B cell (primary cell): ENCODE measurements at regions not wholly inside any gene's neighbourhood (a gene's known extent, or its start where the extent isn't known, plus 50 kb on each side); places are given as distances from the start of the nearest gene placed in this dataset.

Experiments used
- ATAC-seq: fragments of 200-7000 bp; cut with Tn5 transposase; one replicate; pipeline ENCODE4 v1.10.0; 2021; ENCODE audit warnings: low read depth, mild to moderate bottlenecking, moderate number of reproducible peaks, moderate library complexity
- CTCF ChIA-PET: fragments of 350-600 bp; sonication (Branson Sonifier 250); formaldehyde crosslinking; loops from one replicate; lab custom pipeline; 2021; ENCODE audit warnings: antibody characterized with exemption, inconsistent platforms; lab: Charles Lee
- POLR2A ChIA-PET: fragments of 350-600 bp; sonication (Branson Sonifier 250); formaldehyde crosslinking; loops from one replicate; lab custom pipeline; 2021; ENCODE audit warnings: antibody characterized with exemption; lab: Charles Lee
- DNase-seq: peaks from one replicate; pipeline ENCODE4 v3.0.0; 2013
- H2AFZ ChIP-seq: 2 replicates; pipeline ENCODE4 v1.6.1; 2012; ENCODE audit warnings: mild to moderate bottlenecking, low read depth, low read length; ENCODE audit not compliant: insufficient read depth, poor library complexity, severe bottlenecking
- H3K27ac ChIP-seq, 2 donors: 1 replicate in 1 of 2; 2 replicates in 1 of 2; pipeline ENCODE4 v1.5.1; 2012 to 2013; ENCODE audit warnings: low read length in 2 of 2, mild to moderate bottlenecking in 2 of 2, moderate library complexity in 1 of 2
- H3K27me3 ChIP-seq, 4 experiments: fragments of 200-600 bp in 1 of 4; sonication (generic) in 1 of 4; replicated peaks in 1 of 4; 1 replicate in 2 of 4; 2 replicates in 2 of 4; pipeline versions ENCODE4 v1.6.1 to v1.7.0; 2013 to 2016; ENCODE audit warnings: low read length in 3 of 4, mild to moderate bottlenecking in 2 of 4, mixed read lengths in 1 of 4, moderate library complexity in 1 of 4; ENCODE audit not compliant: insufficient read depth in 4 of 4, control insufficient read depth in 3 of 4; ENCODE audit errors: control extremely low read depth in 1 of 4
- H3K36me3 ChIP-seq, 2 experiments: replicated peaks in 1 of 2; 1 replicate in 1 of 2; 2 replicates in 1 of 2; pipeline versions ENCODE4 v1.6.1 to v1.7.1; 2013; ENCODE audit warnings: low read length in 1 of 2; ENCODE audit not compliant: insufficient read depth in 2 of 2, control insufficient read depth in 1 of 2; ENCODE audit errors: control extremely low read depth in 1 of 2, extremely low read depth in 1 of 2
- H3K4me1 ChIP-seq, 2 donors: fragments of 200-600 bp in 1 of 2; sonication (generic) in 1 of 2; 1 replicate in 1 of 2; 2 replicates in 1 of 2; pipeline versions ENCODE4 v1.5.1 to v1.6.1; 2013 to 2017; ENCODE audit warnings: low read length in 2 of 2; ENCODE audit not compliant: control insufficient read depth in 2 of 2, insufficient read depth in 2 of 2
- H3K4me2 ChIP-seq: replicated peaks from 2 replicates; pipeline ENCODE3; 2012; ENCODE audit warnings: mild to moderate bottlenecking, low read depth, low read length; ENCODE audit not compliant: poor library complexity, severe bottlenecking
- H3K4me3 ChIP-seq, 5 experiments: fragments of 200-600 bp in 1 of 5; sonication (generic) in 1 of 5; 1 replicate in 3 of 5; 2 replicates in 2 of 5; pipeline versions ENCODE4 v1.5.1 to v1.7.0; 2011 to 2016; ENCODE audit warnings: low read length in 4 of 5, mild to moderate bottlenecking in 4 of 5, low read depth in 2 of 5, control low read depth in 1 of 5, moderate library complexity in 1 of 5; ENCODE audit not compliant: insufficient read depth in 1 of 5; ENCODE audit errors: control extremely low read depth in 1 of 5, extremely low read depth in 1 of 5
- H3K79me2 ChIP-seq: fragments of 200-600 bp; sonication (generic); one replicate; pipeline ENCODE4 v1.6.0; 2016; ENCODE audit warnings: low read length; ENCODE audit not compliant: control insufficient read depth, insufficient read depth
- H3K9ac ChIP-seq: fragments of 200-600 bp; sonication (generic); 2 replicates; pipeline ENCODE4 v1.6.1; 2017; ENCODE audit warnings: mild to moderate bottlenecking, low read length, moderate library complexity
- H3K9me3 ChIP-seq, 3 donors: one replicate each; pipeline versions ENCODE4 v1.6.1 to v1.7.1; 2013; ENCODE audit warnings: low read length in 2 of 3; ENCODE audit not compliant: control insufficient read depth in 2 of 3, insufficient read depth in 1 of 3; ENCODE audit errors: control extremely low read depth in 1 of 3
- H4K20me1 ChIP-seq: 2 replicates; pipeline ENCODE4 v1.6.0; 2012; ENCODE audit warnings: mild to moderate bottlenecking, low read length; ENCODE audit not compliant: insufficient read depth, control insufficient read depth, poor library complexity, severe bottlenecking
- H3K27ac Mint-ChIP-seq: one replicate; pipeline ENCODE4 v1.8.0; 2021; ENCODE audit warnings: mixed read lengths
- H3K27me3 Mint-ChIP-seq: one replicate; pipeline ENCODE4 v1.8.0; 2021; ENCODE audit warnings: mixed read lengths
- H3K4me1 Mint-ChIP-seq: one replicate; pipeline ENCODE4 v1.8.0; 2021; ENCODE audit warnings: mixed read lengths
- H3K4me3 Mint-ChIP-seq: one replicate; pipeline ENCODE4 v1.8.0; 2021; ENCODE audit warnings: mixed read lengths
- H3K9me3 Mint-ChIP-seq: one replicate; pipeline ENCODE4 v1.8.0; 2022; ENCODE audit warnings: mixed read lengths; ENCODE audit not compliant: insufficient read depth
- CTCF ChIP-seq: fragments of 200-600 bp; IDR thresholded peaks from one replicate; pipeline ENCODE4 v1.8.0; 2022; ENCODE audit warnings: antibody characterized with exemption, mild to moderate bottlenecking
- EZH2 ChIP-seq: IDR thresholded peaks from 2 replicates; pipeline ENCODE4 v1.6.1; 2012; ENCODE audit warnings: borderline replicate concordance, low read depth, mild to moderate bottlenecking, moderate library complexity, low read length; ENCODE audit not compliant: insufficient read depth, poor library complexity, severe bottlenecking
- WGBS: methylation state at CpG from one replicate; pipeline ENCODE4 v1.1.5; 2013; ENCODE audit warnings: missing lambda C conversion rate; ENCODE audit not compliant: insufficient coverage; 5-methylcytosine and 5-hydroxymethylcytosine counted together
- intact Hi-C: fragments of 100-400 bp; cut with micrococcal nuclease; formaldehyde crosslinking; loops from one replicate; pipeline ENCODE4 v1.10.0; 2022

DNA sequence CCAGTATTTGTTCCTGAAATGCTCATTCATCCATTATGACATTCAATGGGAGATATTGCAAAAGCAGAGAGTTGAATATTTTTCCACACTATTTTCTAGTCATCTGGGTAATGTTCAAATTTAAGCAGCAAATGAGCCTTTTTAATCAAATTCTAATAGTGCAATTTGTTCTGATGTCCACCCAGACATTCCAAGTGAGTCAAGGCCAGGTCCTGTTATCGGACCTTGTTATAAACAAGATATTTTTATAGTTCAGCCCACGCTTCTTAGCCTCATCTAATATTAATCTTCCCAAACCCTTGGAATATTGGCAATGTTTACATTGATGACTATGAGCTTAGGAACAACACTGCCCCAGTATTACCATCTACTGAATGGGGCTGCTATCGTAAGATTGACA, 500.1 kb upstream of the PHF14 start:
- TF ChIP-seq EZH2 (no peak), CTCF (no peak)
- H3K27ac ChIP-seq: no peak overlapping the region
- H3K9me3 ChIP-seq: peaks cover 0 to 5% (median 0%) of the 10 kb centered on the region in 3 donors
- ATAC-seq: no peak
- no peak overlapping the region for H3K4me3 ChIP-seq
- H3K79me2 ChIP-seq: no peaks in the 10 kb centered on the region
- POLR2A ChIA-PET: no interaction called here
- H3K4me1 ChIP-seq: no peaks in the 10 kb centered on the region
- Mint-ChIP-seq H3K4me1 (no peaks in the 10 kb centered on the region), H3K27ac (no peak overlapping the region), H3K4me3 (no peak overlapping the region), H3K9me3 (no peaks in the 10 kb centered on the region), H3K27me3 (no peaks in the 10 kb centered on the region)
- H2AFZ ChIP-seq: no peak overlapping the region
- CTCF ChIA-PET: no interaction called here
- H3K27me3 ChIP-seq: no peaks in the 10 kb centered on the region
- no peak for DNase-seq
- no peak overlapping the region for H3K4me2 ChIP-seq
- H4K20me1 ChIP-seq: no peaks in the 10 kb centered on the region
- H3K36me3 ChIP-seq: no peaks in the 10 kb centered on the region
- no CpG with 5 or more reads among the region's 3 CpGs for WGBS
- intact Hi-C loops: no loop called here
- no peak overlapping the region for H3K9ac ChIP-seq

DNA sequence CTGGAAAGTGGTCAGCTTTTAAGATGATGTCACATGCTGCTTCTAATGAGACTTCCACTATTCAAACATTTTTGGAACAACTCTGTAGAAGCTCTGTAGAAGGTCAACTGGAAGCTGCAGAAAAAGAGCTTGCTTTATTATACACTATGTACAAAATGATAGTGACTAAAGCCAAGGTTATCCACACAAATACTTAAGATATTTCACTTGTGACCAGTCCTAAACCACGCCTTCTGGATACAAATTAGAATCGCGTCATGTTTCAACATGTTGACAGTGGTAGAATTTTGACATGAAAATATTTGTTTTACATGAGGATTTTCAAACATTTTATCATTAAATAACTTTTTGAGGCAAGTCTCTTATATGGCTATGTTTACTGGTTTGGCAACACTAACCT, 499.6 kb upstream of the PHF14 start:
- Mint-ChIP-seq H3K4me1 (no peaks in the 10 kb centered on the region), H3K27ac (no peak overlapping the region), H3K9me3 (no peaks in the 10 kb centered on the region), H3K27me3 (no peaks in the 10 kb centered on the region), H3K4me3 (no peak overlapping the region)
- POLR2A ChIA-PET: no interaction called here
- no peak overlapping the region for H3K9ac ChIP-seq
- H3K4me3 ChIP-seq: no peak overlapping the region
- TF ChIP-seq EZH2: no peak
- TF ChIP-seq CTCF: no peak
- no peak overlapping the region for H3K27ac ChIP-seq
- H3K4me1 ChIP-seq: no peaks in the 10 kb centered on the region
- no peaks in the 10 kb centered on the region for H4K20me1 ChIP-seq
- DNase-seq: no peak
- no peaks in the 10 kb centered on the region for H3K27me3 ChIP-seq
- no peak overlapping the region for H2AFZ ChIP-seq
- no CpG with 5 or more reads among the region's 3 CpGs for WGBS
- intact Hi-C loops: no loop called here
- ATAC-seq: no peak
- no peaks in the 10 kb centered on the region for H3K36me3 ChIP-seq
- CTCF ChIA-PET: no interaction called here
- H3K4me2 ChIP-seq: no peak overlapping the region
- H3K9me3 ChIP-seq: peaks cover 0 to 5% (median 0%) of the 10 kb centered on the region in 3 donors
- no peaks in the 10 kb centered on the region for H3K79me2 ChIP-seq
